ENCODE measurements at regions not wholly inside any gene's neighbourhood (a gene's known extent, or its start where the extent isn't known, plus 50 kb on each side); places are given as distances from the start of the nearest gene placed in this dataset.

- DNase-seq (ENCODE audit: low spot score) = no peak
Measured at GRCh38 chr7:73964786-73965185, 63.2 kb upstream of the ELN start.

DNA sequence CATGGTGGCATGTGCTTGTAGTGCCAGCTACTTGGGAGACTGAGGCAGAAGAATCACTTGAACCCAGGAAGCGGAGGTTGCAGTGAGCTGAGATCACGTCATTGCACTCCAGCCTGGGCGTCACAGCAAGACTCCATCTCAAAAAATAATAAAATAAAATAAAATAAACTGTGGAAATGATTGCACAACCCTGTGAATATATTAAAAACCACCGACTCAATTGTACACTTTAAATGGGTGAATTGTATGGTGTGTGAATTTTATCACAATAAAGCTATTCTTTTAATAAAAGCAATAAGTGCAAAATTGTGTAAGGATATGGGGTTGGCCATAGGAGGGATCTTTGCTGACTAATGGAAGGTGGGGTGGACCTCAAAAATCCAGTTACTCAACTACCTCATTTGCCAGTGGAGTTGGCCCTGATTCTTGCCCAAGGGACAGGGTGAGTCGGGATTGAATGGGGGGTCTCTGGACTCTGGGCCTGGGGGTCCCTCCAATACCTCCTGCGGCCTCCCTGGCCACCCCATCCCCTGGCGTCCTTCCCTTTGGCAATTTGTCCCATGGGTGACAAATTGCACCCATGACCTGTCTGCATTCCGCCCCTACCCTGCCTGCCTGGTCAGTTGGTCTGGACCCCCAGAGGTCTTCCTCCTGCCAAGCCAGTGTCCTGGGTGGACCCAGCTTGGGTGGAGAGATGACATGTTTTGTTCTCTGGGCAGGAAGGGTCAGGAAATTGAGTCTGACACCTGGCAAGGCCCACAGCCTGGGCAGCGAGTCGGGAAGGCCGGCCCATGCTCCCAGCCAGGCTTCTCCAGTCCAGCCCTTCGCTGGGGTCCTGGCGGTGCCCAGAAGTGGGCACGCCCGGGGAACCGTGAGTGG, 61.7 kb upstream of the ELN start:
- no peak for DNase-seq (ENCODE audit: low spot score)

- no peak for DNase-seq (ENCODE audit: low spot score)
Measured at GRCh38 chr7:73966941-73967831, 60.8 kb upstream of the ELN start.

- no peak for DNase-seq (ENCODE audit: low spot score)
Measured at GRCh38 chr7:73967832-73968290, 60.1 kb upstream of the ELN start.

DNA sequence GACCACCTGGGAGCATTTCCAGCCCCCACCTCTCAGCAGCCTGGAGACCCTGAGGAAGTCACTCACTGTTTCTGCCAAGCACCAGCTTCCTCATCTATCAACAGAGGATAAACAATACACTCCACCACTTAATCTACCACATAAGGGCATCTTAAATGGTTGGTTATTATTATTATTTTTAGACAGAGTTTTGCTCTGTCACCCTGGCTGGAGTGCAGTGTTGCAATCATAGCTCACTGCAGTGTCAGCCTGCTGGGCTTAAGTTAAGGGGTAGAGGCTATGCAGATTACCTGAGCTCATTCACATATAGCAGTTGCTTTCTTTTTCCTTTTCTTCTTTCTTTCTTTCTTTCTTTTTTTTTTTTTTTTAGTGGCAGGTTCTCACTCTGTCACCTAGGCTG, 59.5 kb upstream of the ELN start:
- no peak for DNase-seq (ENCODE audit: low spot score)

DNA sequence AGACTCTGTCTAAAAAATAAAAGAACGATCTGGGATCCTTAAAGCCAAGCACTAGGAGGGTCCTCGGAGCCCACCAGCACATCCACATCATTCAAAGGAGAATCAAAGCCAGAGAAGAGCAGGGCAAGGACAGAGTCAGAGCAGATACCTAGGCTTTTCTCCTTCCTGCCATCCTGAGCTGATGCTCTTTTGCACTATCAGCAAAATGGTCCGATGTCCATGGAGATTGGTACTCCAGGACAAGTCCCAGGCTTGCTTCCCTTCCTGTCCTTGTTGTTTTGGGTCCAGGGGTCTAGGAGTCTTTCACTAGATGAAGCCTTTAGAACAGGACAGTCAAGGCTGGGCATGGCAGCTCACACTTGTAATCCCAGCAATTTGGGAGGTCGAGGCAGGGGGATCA, 58.0 kb upstream of the ELN start:
- no peak for DNase-seq (ENCODE audit: low spot score)

- DNase-seq (ENCODE audit: low spot score) = no peak
Measured at GRCh38 chr7:73970801-73971229, 57.2 kb upstream of the ELN start.

DNA sequence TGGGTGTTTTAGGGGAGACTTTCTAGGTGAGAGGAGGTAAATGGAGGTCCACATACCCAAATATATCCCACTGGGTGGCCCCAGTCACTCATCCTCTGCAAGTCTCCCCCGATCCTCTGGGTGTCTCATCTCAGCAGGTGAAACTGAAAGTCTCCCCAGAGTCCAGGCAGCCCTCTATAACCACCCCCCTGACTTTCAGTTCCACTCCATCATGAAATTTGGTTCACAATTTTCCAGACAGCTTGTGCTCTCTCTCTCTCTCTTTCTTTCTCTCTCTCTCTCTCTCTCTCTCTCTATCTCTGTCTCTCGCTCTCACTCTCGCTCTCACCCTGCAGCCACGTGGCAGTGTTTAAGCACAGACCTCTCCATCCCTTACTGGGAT, 56.7 kb upstream of the ELN start:
- DNase-seq (ENCODE audit: low spot score) = no peak

DNA sequence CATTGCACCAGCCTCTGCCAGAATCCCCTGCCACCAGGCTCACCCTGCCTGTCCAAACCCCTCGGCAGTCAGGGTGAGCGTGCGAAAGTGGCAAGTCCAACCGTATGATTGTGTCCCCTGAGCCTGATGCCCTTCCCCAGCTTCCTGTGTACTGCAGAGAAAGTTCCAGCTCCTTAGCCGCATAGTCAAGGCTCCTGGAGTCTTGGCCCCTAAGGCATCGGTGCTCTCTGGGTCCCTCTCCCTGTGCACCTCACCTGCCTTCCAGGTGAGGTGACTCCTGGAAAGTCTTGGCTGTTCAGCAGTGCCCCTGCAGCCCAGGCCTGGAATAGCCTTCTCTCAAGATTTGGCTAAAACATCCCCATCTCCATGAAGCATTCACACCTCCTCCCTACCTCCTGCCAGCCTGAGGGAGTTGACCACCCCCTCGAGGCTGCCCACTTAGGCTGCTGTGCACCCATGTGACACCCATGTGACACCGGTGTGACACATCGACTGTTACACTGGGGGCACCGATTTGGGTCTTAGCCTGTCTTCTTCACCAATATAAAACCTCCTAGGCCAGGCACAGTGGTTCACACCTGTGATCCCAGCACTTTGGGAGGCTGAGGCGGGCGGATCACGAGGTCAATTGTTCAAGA, 56.1 kb upstream of the ELN start:
- peak; percentile 60 for DNase-seq (ENCODE audit: low spot score)

DNA sequence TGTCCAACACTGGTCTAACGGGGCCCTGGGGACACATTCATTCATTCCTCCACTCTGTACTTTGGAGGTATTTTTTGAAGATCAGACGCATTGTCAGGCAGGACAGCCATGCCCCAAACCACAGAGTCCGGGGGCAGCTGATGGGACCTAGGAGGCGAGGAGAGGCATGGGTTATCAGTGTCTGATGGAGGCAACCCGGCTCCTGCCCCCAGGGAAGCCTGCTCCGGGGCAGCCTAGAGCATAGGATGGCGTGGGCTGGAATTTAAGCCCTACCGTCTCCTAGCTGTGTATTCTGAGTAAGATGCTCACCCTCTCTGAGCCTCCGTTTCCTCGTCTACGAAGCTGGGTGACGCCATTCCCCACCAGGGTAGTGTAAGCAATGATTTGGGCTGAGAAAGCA, 55.4 kb upstream of the ELN start:
- DNase-seq (ENCODE audit: low spot score) = no peak

- no peak for DNase-seq (ENCODE audit: low spot score)
Measured at GRCh38 chr7:73973091-73973490, 54.9 kb upstream of the ELN start.

DNA sequence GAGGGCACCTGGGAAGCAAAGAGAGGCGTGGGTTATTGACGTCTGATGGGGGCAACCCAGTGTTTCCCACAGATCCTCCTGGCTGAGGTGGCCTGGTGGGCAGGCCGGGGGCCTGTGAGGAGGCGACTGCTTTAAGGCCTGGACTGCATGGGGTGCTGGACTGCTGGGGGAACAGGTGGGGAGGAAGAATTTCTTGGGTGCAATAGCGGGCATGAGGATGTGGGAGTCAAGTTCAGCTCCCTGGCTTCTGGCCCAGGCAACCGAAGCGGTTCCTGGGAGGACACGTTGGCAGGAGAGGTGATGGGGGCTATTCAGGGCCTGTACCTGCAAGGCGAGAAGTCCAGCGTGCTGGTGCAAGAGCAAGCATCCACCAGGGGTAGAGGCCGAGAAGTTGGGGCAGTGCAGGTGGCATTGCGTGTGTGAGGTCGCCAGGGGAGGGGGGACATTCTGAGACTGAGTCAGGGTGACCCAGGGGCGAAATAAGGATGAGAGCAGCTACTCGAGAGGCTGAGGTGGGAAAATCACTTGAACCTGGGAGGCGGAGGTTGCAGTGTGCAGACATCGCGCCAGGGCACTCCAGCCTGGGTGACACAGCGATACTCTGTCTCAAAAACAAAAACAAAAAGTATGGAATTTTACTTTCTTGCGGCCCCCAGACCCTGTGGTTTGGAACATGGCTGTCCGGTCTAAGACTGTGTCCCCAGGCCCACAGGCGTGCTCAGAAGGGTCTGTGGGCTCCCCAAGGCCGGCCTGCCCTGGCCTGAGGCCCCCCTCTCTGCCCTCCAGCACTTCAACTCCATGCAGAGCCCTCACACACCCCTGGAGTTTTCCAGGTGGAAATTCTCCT, 53.6 kb upstream of the ELN start:
- no peak for DNase-seq (ENCODE audit: low spot score)

DNA sequence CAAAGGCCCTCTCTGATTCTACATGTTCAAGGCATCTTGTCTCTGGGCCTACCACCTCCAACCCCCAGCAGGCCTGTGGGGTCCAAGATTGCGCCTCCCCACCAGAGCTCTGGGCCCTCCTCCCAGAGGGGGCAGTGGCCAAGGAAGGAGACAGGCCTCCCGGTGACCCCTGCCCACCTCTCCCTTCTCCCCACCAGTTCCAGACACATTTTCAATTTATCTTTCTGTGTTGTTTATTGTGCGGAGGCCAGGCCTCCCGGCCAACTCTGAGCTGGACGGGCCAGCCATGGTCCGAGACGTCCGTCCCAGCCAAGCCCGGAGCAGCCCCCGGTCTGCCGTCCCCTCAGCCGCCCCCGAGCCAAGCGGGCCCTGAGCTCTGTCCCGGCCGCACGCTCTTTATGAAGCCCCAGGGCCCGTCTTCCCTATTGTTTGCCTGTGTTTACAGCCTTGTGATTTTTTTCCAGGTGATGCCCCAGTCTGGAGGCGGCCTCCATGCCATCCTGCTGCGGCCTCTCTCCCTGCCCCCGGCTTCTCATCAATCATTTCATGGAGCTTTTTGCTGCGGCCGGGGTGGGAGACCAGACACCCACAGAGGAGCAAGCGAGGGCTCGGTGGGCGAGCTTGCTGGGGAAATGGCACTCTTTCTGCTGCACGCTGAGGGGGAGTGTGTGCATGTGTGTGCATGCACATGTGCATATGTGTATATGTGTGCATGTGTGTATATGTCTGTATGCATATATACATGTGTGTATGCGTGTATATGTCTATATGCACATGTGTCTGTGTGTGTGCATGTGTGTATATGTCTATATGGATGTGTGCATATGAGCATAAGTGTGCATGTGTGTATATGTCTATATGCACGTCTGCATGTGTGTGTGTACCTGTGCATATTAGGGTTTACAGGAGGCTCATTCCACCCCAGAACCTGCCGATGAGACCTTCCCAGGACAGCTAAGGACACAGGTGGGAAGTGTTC, 52.7 kb upstream of the ELN start:
- no peak for DNase-seq (ENCODE audit: low spot score)

DNA sequence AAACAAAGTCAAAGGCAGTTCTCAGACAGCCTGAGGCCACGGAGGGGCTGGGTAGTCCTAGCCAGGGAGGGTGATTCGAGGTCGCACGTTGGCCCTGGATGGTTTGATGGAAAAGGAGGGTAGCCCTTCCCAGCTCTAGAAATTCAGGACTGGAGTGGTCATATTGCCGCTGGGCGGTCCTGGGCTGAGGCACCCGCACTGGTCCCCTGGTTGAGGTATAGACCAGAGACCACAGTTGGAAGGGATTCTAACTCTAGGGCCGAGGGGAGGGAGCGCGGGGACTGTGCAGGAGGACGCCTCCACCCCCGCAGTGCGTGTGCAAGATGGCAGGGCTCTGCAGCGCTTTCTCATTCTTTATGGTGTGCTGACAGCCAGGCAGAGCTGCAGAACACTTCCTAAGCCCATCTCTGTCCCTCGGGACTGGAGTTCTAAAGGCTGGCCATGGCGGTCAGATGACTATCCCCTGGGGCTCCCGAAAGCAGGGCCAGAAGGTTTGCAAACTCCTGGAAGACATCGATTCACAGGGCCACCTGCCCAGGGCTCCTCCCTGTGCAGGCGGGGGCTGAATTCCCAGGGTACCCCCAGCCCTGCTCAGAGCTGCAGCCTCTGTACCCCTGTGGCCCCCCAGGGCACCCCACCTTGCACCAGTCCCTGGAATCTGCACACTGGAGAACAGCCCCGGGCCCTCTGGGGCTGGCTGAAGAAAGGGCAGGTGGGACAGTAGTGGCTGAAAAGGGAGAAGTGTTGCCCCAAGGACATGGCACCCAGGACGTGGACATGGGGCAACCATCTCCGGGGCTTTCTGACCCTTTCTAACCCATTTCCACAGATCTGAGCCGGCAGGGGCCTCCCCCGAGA, 51.0 kb upstream of the ELN start:
- DNase-seq (ENCODE audit: low spot score) = no peak

GRCh38 chr7:73977619-73978618, 50.1 kb upstream of the ELN start:
- DNase-seq (ENCODE audit: low spot score) = no peak

Measured in HuH-7.5 (cell line).